ENCODE measurements at regions not wholly inside any gene's neighbourhood (a gene's known extent, or its start where the extent isn't known, plus 50 kb on each side); places are given as distances from the start of the nearest gene placed in this dataset.

DNA sequence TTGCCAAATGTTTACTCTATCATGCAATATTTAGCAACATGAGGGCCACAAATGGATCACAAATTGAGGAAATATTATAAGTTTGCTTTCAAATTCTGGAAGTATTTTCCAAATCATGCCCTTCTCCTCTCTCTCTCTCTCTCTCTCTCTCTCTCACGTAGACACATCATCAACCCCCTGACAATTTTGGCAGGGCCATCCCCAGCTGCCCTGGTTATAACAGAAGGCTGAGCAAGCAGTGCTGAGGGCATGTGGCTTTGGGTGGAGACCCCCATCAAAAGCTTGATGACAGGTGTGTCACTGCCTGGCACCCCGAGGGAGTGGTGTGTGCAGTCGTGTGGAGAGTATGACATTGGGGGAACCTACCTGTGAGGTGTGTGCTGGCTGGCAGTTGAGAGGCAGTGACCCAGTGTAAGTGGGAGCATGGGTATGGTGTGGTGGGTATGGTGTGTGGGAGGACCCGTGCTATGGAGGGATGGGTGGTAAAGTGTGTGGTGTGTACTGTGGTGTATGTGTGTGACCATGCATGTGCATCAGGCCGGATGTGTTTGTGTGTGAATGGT, 224.5 kb downstream of the TTC32 start:
- TF ChIP-seq, protein P1, sequence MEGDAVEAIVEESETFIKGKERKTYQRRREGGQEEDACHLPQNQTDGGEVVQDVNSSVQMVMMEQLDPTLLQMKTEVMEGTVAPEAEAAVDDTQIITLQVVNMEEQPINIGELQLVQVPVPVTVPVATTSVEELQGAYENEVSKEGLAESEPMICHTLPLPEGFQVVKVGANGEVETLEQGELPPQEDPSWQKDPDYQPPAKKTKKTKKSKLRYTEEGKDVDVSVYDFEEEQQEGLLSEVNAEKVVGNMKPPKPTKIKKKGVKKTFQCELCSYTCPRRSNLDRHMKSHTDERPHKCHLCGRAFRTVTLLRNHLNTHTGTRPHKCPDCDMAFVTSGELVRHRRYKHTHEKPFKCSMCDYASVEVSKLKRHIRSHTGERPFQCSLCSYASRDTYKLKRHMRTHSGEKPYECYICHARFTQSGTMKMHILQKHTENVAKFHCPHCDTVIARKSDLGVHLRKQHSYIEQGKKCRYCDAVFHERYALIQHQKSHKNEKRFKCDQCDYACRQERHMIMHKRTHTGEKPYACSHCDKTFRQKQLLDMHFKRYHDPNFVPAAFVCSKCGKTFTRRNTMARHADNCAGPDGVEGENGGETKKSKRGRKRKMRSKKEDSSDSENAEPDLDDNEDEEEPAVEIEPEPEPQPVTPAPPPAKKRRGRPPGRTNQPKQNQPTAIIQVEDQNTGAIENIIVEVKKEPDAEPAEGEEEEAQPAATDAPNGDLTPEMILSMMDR (IDR thresholded peaks at IDR 0.05; ENCODE audit: low read length), result no peak
- TF ChIP-seq EZH2 (IDR thresholded peaks at IDR 0.05; ENCODE audit: borderline replicate concordance, low read length), result no peak

All from OCI-LY1 (cell line).